ENCODE measurements at regions not wholly inside any gene's neighbourhood (a gene's known extent, or its start where the extent isn't known, plus 50 kb on each side); places are given as distances from the start of the nearest gene placed in this dataset.

GRCh38 chr17:83178533-83179304 is 99.3 kb downstream of the METRNL start:
- no peak for DNase-seq (ENCODE audit: low spot score)

GRCh38 chr17:83179374-83179773 is 100.0 kb downstream of the METRNL start:
- DNase-seq (ENCODE audit: low spot score), result no peak

- DNase-seq (ENCODE audit: low spot score), result no peak
Measured at GRCh38 chr17:83179811-83180210, 100.4 kb downstream of the METRNL start.

DNA sequence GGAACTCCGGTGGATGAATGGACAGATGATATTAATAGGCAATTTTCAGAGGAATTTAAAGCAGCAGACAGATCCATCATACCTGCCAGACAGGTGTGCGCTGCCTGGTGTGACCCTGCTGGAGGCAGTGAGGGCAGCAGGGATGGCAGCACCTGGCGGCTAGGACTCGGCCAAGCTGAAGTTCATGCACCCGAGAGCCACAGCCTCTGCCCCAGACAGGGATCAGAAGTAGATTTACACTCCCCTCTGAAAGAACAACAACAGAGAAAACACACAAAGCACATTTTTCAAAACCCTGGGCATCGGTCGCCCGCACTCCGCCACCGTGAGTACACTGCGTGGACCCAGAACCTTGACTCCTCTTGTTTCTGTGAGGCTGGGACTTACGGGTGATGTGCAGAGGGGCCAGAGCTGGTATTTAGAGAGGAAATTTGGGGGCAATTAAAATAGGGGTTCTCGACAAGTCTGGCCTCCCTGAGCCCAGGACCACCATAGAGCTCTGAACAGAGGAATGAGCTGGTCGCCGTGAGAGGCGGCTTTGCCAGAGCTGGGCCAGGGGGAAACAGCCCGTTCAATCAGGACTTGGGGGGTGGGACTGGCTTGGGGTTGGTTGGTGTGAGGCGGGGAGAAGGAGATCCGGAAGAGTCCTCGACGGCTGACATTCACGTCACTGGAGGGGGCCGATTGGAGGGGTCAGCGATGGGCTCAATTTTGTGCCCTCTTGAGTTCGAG is 101.0 kb downstream of the METRNL start:
- no peak for DNase-seq (ENCODE audit: low spot score)

GRCh38 chr17:83180996-83181481 is 101.6 kb downstream of the METRNL start:
- DNase-seq (ENCODE audit: low spot score), result no peak

GRCh38 chr17:83181991-83182619 is 102.7 kb downstream of the METRNL start:
- no peak for DNase-seq (ENCODE audit: low spot score)

DNA sequence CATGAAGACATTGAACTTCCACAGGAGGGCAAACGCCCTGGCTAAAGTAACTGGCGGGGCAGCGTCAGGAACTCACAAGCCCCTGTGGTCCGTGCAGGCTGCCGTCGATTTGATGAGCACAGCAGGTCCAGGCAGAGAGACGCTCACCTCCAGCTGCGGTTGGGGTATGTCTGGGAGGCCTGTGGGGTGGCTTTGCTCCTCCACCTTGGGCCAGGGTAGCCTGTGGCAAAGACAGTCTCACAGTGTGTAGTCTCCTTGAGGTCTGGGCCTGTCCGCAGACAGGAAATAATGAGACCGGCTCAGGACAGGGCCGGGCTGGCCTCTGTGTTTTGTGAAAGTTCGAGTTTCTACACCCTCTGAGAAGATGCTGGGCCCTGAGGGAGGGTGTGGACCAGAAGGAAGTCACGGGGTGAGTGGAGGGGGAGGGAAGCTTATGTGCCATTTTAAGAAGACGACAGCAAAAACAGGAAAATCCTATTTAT is 103.3 kb downstream of the METRNL start:
- DNase-seq (ENCODE audit: low spot score), result no peak

DNA sequence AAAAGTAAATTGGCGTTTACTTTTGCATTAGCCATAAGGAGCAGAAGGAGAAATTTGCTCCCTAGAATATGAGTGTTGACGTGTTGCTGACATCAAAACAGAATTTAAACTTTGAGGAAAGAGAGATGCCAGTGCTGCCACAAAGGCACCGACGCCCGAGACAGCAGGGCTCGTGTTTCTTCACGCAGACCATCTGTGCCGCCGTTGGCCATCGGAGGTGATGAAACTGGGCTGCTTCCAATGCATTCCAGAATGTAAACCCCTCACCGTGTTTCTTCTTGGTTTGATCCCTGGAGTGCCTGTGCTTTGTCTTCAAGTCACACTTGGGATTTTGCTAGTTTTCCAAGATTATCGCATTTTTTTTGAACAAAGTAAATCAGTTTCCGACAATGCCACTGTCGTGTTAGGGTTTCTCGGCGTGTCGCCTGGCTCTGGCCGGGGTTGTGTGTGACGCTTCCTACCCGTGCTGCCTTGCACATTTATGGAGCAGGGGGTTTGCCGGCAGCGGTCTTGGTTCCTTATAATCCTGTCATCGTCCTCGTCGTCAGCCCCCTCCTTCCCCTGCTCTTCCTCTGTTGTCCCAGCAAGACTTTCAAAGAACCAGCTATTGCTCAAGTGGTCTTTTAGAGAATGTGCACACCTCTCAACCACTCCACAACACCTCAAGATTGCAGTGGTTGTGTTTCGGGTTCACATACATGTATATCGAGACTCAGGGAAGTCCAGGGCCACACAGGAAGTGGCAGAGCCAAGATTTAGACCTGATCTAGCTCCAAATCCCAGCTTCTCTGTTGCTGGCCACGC is 103.9 kb downstream of the METRNL start:
- DNase-seq (ENCODE audit: low spot score), result no peak

GRCh38 chr17:83183951-83184506 is 104.6 kb downstream of the METRNL start:
- no peak for DNase-seq (ENCODE audit: low spot score)

DNA sequence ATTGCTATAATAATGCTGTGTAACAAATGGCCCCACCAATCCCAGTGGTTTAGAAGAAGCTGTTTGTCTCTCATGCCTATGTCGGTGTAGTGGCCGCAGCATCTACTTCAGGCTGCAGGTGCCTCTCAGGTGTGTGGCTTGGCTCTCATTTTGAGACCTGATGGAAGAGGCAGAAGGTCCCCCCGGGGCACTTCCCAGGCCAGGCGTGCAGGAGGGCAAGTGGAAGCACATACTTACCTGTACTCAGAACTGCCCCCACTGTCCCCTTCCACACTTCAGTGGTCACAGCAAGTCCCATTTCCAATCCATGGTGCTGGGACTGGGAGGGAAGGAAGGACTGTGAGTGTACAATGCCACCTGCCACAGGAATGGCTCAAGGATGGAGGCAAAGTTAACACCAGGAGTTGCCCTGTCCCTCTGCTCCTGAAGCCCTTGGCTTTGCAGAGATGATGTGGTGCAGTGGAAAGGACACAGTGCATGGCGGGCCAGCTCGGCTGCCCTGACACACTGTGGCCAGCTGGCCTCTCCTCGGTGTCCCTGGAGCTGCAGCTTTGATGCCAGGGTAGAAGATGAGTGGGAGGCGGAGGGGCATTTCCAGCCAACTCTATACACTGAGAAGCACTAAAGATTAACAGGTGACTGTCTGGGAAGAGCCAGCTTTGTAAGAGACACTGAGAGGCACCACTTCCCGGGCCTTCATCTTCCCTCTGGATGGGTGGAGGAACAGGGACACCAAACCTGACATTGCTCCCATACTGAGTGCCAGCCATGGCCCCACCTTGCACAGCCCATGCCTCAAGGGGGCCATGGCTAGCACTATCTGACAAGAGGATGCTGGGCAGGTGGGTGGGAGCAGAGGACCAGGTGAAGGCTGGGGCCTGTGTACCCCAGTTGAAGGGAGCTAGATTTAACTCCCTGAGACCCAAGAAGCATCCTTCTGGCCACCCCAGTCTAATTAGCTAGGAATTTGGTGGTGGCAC is 105.9 kb downstream of the METRNL start:
- DNase-seq (ENCODE audit: low spot score), result no peak

- no peak for DNase-seq (ENCODE audit: low spot score)
Measured at GRCh38 chr17:83186226-83186625, 106.8 kb downstream of the METRNL start.

- DNase-seq (ENCODE audit: low spot score), result no peak
Measured at GRCh38 chr17:83186751-83187421, 107.5 kb downstream of the METRNL start.

DNA sequence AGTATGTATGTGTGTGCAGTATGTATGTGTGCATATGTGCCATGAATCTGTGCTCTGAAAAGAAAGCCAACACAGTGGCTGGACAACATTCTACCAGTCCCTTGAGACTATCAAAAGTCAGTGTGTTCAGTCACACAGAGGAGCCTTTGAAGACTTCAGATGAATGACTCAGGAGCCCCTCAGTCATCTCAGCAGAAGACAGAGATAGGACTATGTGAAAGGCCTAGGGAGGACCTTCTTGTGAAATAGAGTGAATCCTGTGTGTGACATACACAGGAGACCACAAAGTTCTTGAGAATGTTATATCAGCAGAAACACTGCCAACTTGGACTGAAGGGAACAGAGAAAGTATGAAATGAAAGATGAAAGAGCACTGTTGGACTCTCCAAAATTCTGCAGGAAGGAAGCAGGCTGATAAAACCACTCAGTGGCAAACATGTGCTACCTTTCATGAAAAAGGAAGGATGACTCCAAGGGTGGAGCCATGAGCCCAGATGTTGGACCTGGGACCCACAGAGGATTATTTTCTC is 108.4 kb downstream of the METRNL start:
- no peak for DNase-seq (ENCODE audit: low spot score)

DNA sequence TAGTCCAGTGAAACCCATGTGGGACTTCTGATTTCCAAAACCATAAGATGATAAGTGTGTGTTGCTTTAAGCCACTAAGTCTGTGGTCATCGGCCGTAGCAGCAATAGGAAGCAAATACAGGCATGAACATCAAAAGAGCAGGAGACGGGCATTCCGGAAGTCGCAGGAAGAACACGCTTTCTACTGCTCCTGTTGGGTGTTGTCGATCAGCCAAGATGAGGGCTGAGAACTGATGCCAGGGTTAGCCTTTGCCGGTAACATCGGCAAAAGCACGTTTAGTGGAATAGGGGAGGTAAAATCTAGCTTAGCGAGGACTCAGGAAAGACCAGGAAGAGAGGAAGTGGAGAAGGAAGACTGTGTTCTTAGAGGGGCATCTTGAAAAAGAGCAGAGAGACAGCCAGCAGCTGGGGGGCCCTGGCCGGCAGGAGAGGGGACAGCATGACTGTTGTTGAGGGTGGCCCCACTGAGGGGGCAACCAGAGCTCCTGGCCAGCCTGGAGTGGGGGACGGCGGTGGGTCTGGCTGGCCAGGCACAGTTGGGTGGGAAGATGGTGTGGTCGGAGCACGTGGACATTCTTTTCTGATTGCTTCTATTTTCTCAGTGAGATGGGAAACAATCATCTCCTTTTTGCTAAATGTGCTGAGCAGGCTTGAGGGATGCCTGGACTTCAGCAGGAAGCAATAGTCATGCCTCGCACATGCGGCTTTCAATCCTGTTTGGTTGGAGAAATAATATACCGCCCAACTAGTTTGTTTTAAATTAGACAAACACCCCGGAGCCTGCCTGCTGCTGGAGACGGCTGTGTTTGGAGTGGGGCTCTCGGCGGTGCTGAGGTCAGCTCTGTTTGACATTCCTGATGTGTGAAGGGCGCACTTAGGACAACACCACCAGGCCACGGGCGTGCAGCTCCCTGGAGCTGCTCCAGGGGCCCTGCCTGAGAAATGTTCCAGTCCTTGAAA is 109.9 kb downstream of the METRNL start:
- DNase-seq (ENCODE audit: low spot score), result no peak

- no peak for DNase-seq (ENCODE audit: low spot score)
Measured at GRCh38 chr17:83190004-83190385, 110.6 kb downstream of the METRNL start.

DNA sequence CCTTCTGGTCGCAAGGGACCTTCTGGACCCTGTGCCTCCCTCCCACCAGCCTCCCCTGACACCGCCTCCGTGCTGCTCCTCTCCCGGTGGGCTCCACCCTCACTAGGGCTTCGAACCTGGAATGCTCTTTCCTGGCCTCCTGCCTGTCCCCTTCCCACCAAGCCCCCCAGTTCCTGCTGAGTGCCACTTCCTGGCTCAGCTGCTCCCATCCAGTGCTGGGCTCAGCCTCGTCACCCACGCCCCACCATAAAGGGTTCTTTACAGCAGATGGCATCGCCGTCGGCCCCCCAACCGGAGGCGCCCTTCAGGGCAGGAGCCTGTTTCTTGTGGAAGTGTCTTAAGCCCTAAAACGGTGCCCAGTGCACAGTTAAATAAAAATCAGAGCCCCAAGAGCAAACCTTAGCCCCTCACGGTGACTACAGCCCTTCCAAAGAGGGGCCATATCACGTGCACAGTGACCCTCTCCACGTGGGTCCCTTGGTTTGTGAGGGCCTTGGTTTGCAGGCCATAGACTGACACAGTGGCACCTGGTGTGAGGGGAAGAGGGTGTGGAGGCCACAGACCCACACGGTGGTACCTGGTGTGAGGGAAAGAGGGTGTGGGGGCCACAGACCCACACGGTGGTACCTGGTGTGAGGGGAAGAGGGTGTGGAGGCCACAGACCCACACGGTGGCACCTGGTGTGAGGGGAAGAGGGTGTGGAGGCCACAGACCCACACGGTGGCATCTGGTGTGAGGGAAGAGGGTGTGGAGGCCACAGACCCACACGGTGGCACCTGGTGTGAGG is 111.4 kb downstream of the METRNL start:
- DNase-seq (ENCODE audit: low spot score), result no peak

DNA sequence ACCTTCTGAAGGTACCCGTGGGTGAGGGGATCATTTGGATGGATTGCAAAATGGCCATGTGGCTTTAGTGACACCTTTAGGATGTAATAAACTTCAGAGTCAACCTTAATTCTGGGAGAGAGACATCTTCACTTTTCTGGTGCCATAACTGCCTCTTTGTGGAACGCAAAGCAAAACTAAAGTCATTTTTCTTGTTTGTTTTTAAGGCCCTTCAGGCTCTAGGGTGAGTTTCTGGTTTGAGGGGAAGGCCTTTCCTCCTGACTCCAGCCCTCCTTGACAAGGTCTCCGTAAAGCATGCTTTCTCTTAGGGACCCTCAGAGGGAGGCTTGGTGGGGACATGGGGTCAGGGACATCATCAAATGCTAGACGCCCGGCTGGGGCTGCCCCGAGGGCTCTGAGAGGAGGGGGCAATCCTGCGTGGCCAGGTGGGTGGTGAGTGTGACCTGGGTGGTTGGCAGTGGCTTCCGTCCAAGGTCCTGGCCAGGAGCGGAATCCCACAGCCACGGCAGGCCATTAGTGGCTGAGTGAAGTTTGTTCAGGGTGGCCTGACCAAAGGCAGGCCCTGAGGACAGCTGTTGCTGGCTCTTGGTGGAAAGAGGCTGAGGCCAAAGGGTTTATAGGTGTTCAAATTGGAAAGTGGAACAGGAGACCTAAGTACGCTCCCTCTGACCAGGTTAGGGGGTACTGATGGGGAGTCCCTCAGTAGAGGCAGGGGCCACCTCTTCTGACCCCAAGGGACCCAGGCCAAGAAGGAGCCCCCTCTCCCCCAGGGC is 112.2 kb downstream of the METRNL start:
- DNase-seq (ENCODE audit: low spot score), result no peak
